AG09309 (cell line): ENCODE measurements at regions not wholly inside any gene's neighbourhood (a gene's known extent, or its start where the extent isn't known, plus 50 kb on each side); places are given as distances from the start of the nearest gene placed in this dataset.

Experiments
- DNase-seq: peaks from one replicate; pipeline ENCODE4 v3.0.0-alpha.2; 2010; ENCODE audit warnings: low read depth
- H3K4me3 ChIP-seq: 2 replicates; pipeline ENCODE4 v1.5.1; 2011; ENCODE audit warnings: mild to moderate bottlenecking, low read depth, low read length, moderate library complexity; ENCODE audit not compliant: control insufficient read depth
- TF ChIP-seq, protein P1 (sequence below): IDR thresholded peaks from 2 replicates; pipeline ENCODE4 v1.5.1; 2011; ENCODE audit warnings: mild to moderate bottlenecking, low read depth, low read length, inconsistent platforms; ENCODE audit not compliant: insufficient read depth, control insufficient read depth; ENCODE audit errors: missing control alignments

DNA sequence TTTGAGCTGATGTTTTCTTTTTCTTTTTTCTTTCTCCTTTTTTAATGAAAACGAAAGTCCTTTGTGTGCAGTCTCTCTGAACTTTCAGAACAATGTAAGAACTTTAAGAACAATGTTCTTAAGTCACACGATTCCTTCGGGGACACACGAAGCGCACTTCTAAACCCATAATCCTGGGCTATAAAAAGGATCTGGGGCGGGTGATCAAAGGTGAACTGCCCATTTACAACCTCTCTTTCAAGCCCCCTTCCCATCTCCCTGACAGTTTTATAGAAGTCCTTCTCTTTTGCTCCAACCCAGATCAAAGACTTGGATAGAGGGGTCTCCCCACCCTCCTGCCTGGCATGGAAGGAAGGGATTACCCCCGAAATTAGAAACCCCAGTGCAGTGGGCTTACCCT lies 126.8 kb downstream of the BDH1 start:
- no peak overlapping the region for H3K4me3 ChIP-seq
- TF ChIP-seq, protein P1, sequence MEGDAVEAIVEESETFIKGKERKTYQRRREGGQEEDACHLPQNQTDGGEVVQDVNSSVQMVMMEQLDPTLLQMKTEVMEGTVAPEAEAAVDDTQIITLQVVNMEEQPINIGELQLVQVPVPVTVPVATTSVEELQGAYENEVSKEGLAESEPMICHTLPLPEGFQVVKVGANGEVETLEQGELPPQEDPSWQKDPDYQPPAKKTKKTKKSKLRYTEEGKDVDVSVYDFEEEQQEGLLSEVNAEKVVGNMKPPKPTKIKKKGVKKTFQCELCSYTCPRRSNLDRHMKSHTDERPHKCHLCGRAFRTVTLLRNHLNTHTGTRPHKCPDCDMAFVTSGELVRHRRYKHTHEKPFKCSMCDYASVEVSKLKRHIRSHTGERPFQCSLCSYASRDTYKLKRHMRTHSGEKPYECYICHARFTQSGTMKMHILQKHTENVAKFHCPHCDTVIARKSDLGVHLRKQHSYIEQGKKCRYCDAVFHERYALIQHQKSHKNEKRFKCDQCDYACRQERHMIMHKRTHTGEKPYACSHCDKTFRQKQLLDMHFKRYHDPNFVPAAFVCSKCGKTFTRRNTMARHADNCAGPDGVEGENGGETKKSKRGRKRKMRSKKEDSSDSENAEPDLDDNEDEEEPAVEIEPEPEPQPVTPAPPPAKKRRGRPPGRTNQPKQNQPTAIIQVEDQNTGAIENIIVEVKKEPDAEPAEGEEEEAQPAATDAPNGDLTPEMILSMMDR, result no peak
- DNase-seq, result no peak

GRCh38 chr3:197428117-197428801 lies 127.5 kb downstream of the BDH1 start:
- no peak overlapping the region for H3K4me3 ChIP-seq
- TF ChIP-seq, protein P1, result no peak
- DNase-seq, result peak; percentile 14

DNA sequence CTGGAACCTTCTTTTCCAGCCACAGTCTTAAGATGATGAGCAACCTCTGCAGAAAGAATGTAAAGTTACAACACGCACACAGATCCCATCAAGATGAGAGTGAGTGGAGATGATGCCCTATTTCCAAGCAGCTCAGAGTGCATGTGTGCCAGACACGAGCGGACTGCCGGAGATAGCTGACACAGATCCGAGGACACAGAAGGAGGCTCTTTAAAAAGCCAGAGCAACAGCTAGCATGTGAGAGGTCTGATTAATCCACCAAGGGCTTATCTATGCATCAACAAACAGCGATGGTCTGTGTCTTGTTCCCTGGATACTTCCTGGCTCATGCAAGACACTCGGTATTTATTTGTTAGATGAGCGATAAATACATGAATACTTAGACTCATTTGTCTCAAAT lies 128.6 kb upstream of the DLG1 start:
- H3K4me3 ChIP-seq, result no peak overlapping the region
- TF ChIP-seq, protein P1, result no peak
- DNase-seq, result no peak

DNA sequence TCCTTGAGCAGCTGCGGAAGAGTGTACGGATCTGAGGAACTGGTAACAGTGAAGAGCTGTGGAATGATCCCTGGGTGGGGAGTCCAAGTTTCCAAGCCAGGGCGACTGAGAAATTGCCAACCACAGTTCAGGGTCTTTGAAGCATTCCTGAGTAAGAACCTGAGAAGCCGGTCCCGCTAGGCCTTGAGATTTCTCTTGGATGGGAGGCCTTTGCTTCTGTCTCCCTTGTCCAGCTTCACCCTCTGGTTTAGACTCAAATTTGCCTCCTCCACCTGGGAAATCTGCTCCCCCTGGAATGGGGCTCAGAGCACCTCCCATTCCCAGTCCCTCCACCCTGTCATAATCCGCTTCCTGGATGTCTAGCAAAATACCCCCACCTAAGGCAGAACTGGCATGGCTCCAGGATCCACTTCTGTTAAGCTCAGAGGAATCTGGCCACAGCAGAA lies 127.7 kb upstream of the DLG1 start:
- DNase-seq, result no peak
- H3K4me3 ChIP-seq, result no peak overlapping the region
- TF ChIP-seq, protein P1, result no peak

GRCh38 chr3:197425485-197426120 lies 127.2 kb upstream of the DLG1 start:
- TF ChIP-seq, protein P1, result no peak
- no peak for DNase-seq
- no peak overlapping the region for H3K4me3 ChIP-seq

DNA sequence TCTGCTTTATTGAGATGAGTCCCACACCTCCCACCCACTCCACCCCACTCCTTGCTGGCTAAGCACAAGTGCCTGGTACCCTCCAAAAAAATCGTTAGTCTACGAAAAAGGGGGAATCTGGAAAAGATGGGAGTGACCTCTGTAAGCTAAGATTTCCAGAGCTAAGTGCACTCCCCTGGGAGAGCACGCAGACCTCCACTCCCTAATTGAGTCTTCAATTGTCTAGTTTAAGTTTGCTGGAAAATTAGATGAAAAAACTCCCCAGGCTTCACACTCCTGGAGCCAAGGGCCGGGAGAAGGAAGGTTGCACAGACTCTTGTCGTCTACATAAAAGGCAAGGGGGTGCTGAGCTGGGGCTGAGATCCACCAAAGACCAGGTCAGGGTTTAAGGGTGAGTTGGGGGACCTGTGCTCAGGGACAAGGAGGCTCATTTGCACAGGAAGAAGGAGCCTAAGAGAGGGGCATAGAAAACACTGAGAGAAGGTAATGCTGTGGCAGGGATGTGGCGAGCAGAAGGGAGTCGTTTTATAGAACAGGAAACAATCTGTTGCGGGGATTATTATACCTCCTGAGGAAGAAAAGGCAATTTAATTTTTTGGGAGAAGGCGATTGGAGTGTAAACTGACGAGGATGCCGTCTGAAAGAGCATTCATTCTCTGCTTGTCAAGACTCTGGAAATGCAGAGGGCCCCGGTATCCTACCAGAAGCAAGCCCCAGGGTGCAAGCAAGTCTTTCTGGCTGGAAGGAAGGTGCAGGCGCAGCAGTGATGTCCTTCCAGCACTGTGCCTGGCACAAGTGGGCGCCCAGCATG lies 126.5 kb upstream of the DLG1 start:
- DNase-seq, result no peak
- no peak overlapping the region for H3K4me3 ChIP-seq

More for the DNA sequence above, 126.5 kb upstream of the DLG1 start:
- TF ChIP-seq, protein P1, result no peak
